CD14-positive monocyte (primary cell): ENCODE measurements at regions not wholly inside any gene's neighbourhood (a gene's known extent, or its start where the extent isn't known, plus 50 kb on each side); places are given as distances from the start of the nearest gene placed in this dataset.

ENCODE experiments used
- DNase-seq, 3 donors: peaks; one replicate each; pipeline ENCODE4 v3.0.0-alpha.2; 2011 to 2022
- H2AFZ ChIP-seq: 2 replicates; pipeline ENCODE4 v1.6.0; 2012; ENCODE audit warnings: mild to moderate bottlenecking, low read depth, low read length, inconsistent platforms; ENCODE audit not compliant: insufficient read depth, poor library complexity, severe bottlenecking
- H3K27ac ChIP-seq, 2 donors: 1 replicate in 1 of 2; 2 replicates in 1 of 2; pipeline ENCODE4 v1.5.1; 2012 to 2013; ENCODE audit warnings: low read length in 2 of 2, control low read depth in 1 of 2, inconsistent platforms in 1 of 2, low read depth in 1 of 2, mild to moderate bottlenecking in 1 of 2
- H3K27me3 ChIP-seq, 2 donors: one replicate each; pipeline versions ENCODE4 v1.6.0 to v1.6.1; 2011 to 2013; ENCODE audit warnings: low read length in 2 of 2; ENCODE audit not compliant: control insufficient read depth in 2 of 2, insufficient read depth in 2 of 2
- H3K36me3 ChIP-seq, 2 donors: replicated peaks in 1 of 2; 1 replicate in 1 of 2; 2 replicates in 1 of 2; pipeline versions ENCODE4 v1.5.1 to v1.6.1; 2012 to 2013; ENCODE audit warnings: low read length in 2 of 2, control low read depth in 1 of 2, inconsistent platforms in 1 of 2, mild to moderate bottlenecking in 1 of 2; ENCODE audit not compliant: insufficient read depth in 2 of 2, control insufficient read depth in 1 of 2
- H3K4me1 ChIP-seq, 2 donors: 1 replicate in 1 of 2; 2 replicates in 1 of 2; pipeline versions ENCODE4 v1.5.1 to v1.6.1; 2012 to 2013; ENCODE audit warnings: low read length in 2 of 2, control low read depth in 1 of 2, inconsistent platforms in 1 of 2, mild to moderate bottlenecking in 1 of 2, moderate library complexity in 1 of 2; ENCODE audit not compliant: insufficient read depth in 2 of 2, control insufficient read depth in 1 of 2
- H3K4me2 ChIP-seq: replicated peaks from 2 replicates; pipeline ENCODE3; 2012; ENCODE audit warnings: low read length, moderate library complexity, mild to moderate bottlenecking; ENCODE audit not compliant: poor library complexity, severe bottlenecking; ENCODE audit errors: extremely low read depth
- H3K4me3 ChIP-seq, 3 experiments: fragments of 200-600 bp in 1 of 3; sonication (generic) in 1 of 3; replicated peaks in 1 of 3; 1 replicate in 2 of 3; 2 replicates in 1 of 3; pipeline ENCODE4 v1.5.1; 2011 to 2013; ENCODE audit warnings: low read length in 3 of 3, mild to moderate bottlenecking in 3 of 3, control low read depth in 2 of 3, low read depth in 2 of 3, inconsistent platforms in 1 of 3, moderate library complexity in 1 of 3
- H3K79me2 ChIP-seq: 2 replicates; pipeline ENCODE4 v1.6.0; 2012; ENCODE audit warnings: mild to moderate bottlenecking, control low read depth, inconsistent platforms, low read length, moderate library complexity; ENCODE audit not compliant: insufficient read depth
- H3K9ac ChIP-seq: 2 replicates; pipeline ENCODE4 v1.6.0; 2017; ENCODE audit warnings: low read length, mild to moderate bottlenecking; ENCODE audit not compliant: insufficient read depth, poor library complexity, severe bottlenecking
- H3K9me3 ChIP-seq, 2 donors: replicated peaks in 1 of 2; 1 replicate in 1 of 2; 2 replicates in 1 of 2; pipeline versions ENCODE4 v1.5.1 to v1.6.1; 2012 to 2013; ENCODE audit warnings: low read length in 2 of 2, control low read depth in 1 of 2; ENCODE audit not compliant: control insufficient read depth in 1 of 2, insufficient read depth in 1 of 2
- H4K20me1 ChIP-seq: 2 replicates; pipeline ENCODE4 v1.6.0; 2012; ENCODE audit warnings: mild to moderate bottlenecking, low read length, control low read depth, moderate library complexity; ENCODE audit not compliant: insufficient read depth
- H3K27ac Mint-ChIP-seq, 7 donors: one replicate each; pipeline ENCODE4 v1.8.0; 2020; ENCODE audit warnings: mild to moderate bottlenecking in 7 of 7, mixed read lengths in 7 of 7, moderate library complexity in 6 of 7, inconsistent platforms in 2 of 7
- H3K27me3 Mint-ChIP-seq, 3 donors: one replicate each; pipeline ENCODE4 v1.8.0; 2021 to 2022; ENCODE audit warnings: low read depth in 3 of 3, mild to moderate bottlenecking in 3 of 3, mixed read lengths in 3 of 3, moderate library complexity in 3 of 3, inconsistent platforms in 1 of 3
- H3K36me3 Mint-ChIP-seq, 2 donors: one replicate each; pipeline ENCODE4 v1.8.0; 2020; ENCODE audit warnings: mixed read lengths in 2 of 2, inconsistent platforms in 1 of 2, mild to moderate bottlenecking in 1 of 2
- H3K4me1 Mint-ChIP-seq: one replicate; pipeline ENCODE4 v1.8.0; 2020; ENCODE audit warnings: mild to moderate bottlenecking, mixed read lengths
- H3K4me3 Mint-ChIP-seq, 2 donors: one replicate each; pipeline ENCODE4 v1.8.0; 2020; ENCODE audit warnings: mild to moderate bottlenecking in 2 of 2, mixed read lengths in 2 of 2, moderate library complexity in 1 of 2
- H3K9me3 Mint-ChIP-seq, 7 donors: one replicate each; pipeline ENCODE4 v1.8.0; 2020 to 2022; ENCODE audit warnings: mixed read lengths in 7 of 7, mild to moderate bottlenecking in 6 of 7, moderate library complexity in 6 of 7, inconsistent platforms in 2 of 7
- WGBS: methylation state at CpG from one replicate; pipeline ENCODE4 v1.1.5; 2013; ENCODE audit warnings: missing lambda C conversion rate; ENCODE audit not compliant: insufficient coverage; 5-methylcytosine and 5-hydroxymethylcytosine counted together
- intact Hi-C, 2 donors: fragments of 100-400 bp; cut with micrococcal nuclease; formaldehyde crosslinking; loops; one replicate each; pipeline versions ENCODE4 v1.15.0 to v1.15.1; 2023
- TF ChIP-seq, protein P1 (sequence below): fragments of 200-600 bp; IDR thresholded peaks from one replicate; pipeline ENCODE4 v1.8.0; 2022; ENCODE audit warnings: antibody characterized with exemption, mild to moderate bottlenecking

DNA sequence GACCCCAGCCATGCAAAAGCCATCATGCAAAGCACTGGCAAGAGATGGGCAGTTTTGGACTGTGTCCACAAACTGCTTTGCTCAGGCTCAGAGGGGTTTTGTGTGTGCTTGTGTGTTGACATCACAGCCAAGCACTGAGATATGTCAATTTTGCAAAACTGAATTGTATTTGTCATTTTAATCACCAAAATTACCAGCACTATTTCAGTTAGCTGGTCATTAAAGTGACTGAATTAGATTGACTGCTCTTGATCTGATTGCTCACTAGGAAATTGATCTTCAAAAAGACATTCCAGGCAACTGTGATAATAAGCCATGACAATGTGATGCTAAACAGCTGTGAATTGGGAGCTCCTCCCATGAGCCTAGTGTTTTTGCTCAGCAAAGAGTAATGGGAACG lies 337.3 kb upstream of the GNPDA2 start:
- peaks cover 0 to 13% (median 4%) of the 10 kb centered on the region in 7 donors for H3K9me3 Mint-ChIP-seq
- TF ChIP-seq, protein P1, sequence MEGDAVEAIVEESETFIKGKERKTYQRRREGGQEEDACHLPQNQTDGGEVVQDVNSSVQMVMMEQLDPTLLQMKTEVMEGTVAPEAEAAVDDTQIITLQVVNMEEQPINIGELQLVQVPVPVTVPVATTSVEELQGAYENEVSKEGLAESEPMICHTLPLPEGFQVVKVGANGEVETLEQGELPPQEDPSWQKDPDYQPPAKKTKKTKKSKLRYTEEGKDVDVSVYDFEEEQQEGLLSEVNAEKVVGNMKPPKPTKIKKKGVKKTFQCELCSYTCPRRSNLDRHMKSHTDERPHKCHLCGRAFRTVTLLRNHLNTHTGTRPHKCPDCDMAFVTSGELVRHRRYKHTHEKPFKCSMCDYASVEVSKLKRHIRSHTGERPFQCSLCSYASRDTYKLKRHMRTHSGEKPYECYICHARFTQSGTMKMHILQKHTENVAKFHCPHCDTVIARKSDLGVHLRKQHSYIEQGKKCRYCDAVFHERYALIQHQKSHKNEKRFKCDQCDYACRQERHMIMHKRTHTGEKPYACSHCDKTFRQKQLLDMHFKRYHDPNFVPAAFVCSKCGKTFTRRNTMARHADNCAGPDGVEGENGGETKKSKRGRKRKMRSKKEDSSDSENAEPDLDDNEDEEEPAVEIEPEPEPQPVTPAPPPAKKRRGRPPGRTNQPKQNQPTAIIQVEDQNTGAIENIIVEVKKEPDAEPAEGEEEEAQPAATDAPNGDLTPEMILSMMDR, result no peak

DNA sequence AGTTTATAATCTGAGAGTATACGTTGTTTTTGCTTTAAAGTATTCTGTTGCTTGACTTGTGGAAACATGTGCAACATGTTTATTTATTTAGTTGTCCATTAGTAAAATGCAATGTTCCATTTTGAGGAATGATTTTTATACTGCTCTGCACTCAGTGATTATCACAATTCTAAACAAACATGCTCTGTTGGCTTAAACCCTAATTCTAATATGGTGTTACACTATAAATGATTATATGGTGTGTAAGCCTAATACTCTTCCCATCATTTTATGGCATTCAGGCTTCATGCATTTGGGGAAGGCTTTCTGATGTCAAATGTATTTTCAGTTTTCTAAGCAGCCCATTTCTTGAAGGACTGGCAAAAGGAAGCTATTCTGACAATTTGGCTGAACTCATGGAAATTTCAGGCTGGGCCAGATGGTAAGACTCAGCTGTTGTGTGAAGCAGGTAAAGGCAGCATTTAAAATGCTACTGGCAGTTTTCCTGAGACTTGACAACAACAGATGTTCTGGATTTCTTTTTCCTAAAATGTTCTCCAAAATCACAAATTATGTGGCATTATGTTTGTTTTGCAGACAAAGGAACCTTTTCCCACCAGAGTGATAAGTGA lies 336.7 kb upstream of the GNPDA2 start:
- intact Hi-C loops, result no loop called here
- Histone ChIP-seq H3K79me2 (no peaks in the 10 kb centered on the region), H4K20me1 (no peaks in the 10 kb centered on the region), H3K9me3 (no peaks in the 10 kb centered on the region), H3K27me3 (no peaks in the 10 kb centered on the region), H2AFZ (no peak overlapping the region), H3K4me1 (no peaks in the 10 kb centered on the region), H3K27ac (no peak overlapping the region), H3K4me2 (no peak overlapping the region), H3K36me3 (no peaks in the 10 kb centered on the region), H3K4me3 (no peak overlapping the region), H3K9ac (no peak overlapping the region)
- Mint-ChIP-seq H3K27me3 (no peaks in the 10 kb centered on the region), H3K36me3 (no peaks in the 10 kb centered on the region), H3K4me3 (no peak overlapping the region), H3K4me1 (no peaks in the 10 kb centered on the region), H3K27ac (no peak overlapping the region), H3K9me3 (peaks cover 0 to 13% (median 4%) of the 10 kb centered on the region in 7 donors)
- 80% methylated on average over 1 of the region's 1 CpG for WGBS
- TF ChIP-seq, protein P1, result no peak
- DNase-seq, result no peak

More for the DNA sequence above, 337.3 kb upstream of the GNPDA2 start:
- no peak overlapping the region for H3K4me3 ChIP-seq
- H3K9ac ChIP-seq, result no peak overlapping the region
- no peak overlapping the region for H3K4me2 ChIP-seq
- H4K20me1 ChIP-seq, result no peaks in the 10 kb centered on the region
- H3K36me3 Mint-ChIP-seq, result no peaks in the 10 kb centered on the region
- intact Hi-C loops, result no loop called here
- WGBS, result no CpG with 5 or more reads among the region's 1 CpG
- H3K27me3 Mint-ChIP-seq, result no peaks in the 10 kb centered on the region
- H3K4me1 Mint-ChIP-seq, result no peaks in the 10 kb centered on the region
- no peak overlapping the region for H3K4me3 Mint-ChIP-seq
- H2AFZ ChIP-seq, result no peak overlapping the region
- no peak overlapping the region for H3K27ac Mint-ChIP-seq
- no peaks in the 10 kb centered on the region for H3K27me3 ChIP-seq
- DNase-seq, result no peak
- no peaks in the 10 kb centered on the region for H3K36me3 ChIP-seq
- H3K27ac ChIP-seq, result no peak overlapping the region
- no peaks in the 10 kb centered on the region for H3K9me3 ChIP-seq
- no peaks in the 10 kb centered on the region for H3K4me1 ChIP-seq
- no peaks in the 10 kb centered on the region for H3K79me2 ChIP-seq
